ENCODE measurements at regions not wholly inside any gene's neighbourhood (a gene's known extent, or its start where the extent isn't known, plus 50 kb on each side); places are given as distances from the start of the nearest gene placed in this dataset.

- DNase-seq (ENCODE audit: low read depth): no peak
Measured at GRCh38 chr11:105233285-105233684, 93.7 kb upstream of the CARD18 start.

DNA sequence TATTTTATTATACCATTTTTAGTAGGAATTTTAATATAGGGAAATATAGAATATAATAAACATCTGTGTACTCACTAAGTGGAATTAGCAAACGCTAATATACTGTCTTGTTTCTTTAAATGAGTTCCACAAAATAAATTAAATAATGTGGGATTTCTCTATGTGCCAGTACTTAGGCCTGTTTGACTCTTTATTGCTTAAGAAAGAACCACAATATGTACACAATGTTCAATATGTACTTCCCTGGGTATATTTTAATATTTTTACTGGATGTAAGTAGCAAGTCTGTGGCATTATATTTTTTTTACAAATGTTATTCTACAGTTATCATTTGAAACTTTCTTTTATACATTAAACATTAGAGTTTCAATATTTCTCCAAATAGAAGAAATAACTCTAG lies 92.5 kb upstream of the CARD18 start:
- no peak for DNase-seq (ENCODE audit: low read depth)

DNA sequence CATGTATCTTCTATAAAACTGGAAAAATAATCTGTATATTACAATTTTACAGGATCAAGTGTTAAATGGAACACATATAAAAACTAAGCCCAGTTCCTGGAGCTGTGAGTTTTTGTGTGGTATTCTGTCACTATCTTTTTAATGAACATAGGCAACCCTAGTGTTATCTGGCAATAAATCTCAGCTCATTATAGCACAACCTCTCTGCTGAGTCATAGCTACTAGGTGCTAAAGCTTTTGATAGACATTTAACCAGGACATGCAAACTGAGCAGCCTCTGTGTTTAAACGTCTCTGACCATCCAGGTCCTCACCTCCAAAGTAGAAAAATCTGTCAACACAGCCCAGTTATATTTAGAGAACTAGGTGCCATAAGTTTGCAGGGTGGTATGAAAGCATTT lies 91.0 kb upstream of the CARD18 start:
- peak; percentile 52 for DNase-seq (ENCODE audit: low read depth)

- no peak for DNase-seq (ENCODE audit: low read depth)
Measured at GRCh38 chr11:105229761-105230160, 90.2 kb upstream of the CARD18 start.

DNA sequence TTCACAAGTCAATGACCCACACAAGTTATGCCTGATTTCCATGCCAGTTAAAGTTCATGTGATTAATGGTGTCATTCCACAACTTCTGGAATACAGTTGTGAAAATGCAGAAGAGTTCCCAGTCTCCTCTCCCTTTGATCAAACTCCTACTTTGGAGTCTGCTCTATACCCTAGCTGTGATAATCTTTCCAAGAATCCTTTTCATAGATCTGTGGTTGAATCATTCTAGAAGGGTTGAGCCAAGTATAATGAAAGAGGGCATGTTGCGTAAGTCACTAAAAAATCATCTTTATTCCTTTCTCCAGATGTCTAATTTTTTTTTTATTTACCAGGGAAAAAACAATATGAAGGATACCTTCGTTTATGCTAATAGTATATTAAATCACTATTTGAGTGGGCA lies 89.7 kb upstream of the CARD18 start:
- DNase-seq (ENCODE audit: low read depth): peak; percentile 18

GRCh38 chr11:105227363-105227762 lies 87.8 kb upstream of the CARD18 start:
- DNase-seq (ENCODE audit: low read depth): no peak

DNA sequence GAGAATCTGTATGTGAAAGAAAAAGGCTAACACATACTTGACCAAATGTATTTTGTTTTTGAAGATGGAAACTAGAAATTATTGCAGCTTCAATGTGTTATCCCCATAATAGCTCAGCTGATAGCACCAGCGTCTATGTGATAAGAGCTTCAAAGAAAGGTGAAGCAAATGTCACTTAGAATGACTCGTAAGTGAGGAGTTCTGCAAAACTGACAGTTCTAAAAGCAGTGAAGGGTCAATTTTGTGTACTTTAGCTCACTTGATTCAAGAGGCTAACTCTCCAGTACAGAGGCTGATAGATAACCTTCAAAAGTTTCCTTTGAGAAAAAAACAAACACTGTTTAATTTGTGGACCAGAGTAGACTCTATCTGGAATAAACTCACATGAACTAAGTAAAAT lies 87.2 kb upstream of the CARD18 start:
- DNase-seq (ENCODE audit: low read depth): no peak

DNA sequence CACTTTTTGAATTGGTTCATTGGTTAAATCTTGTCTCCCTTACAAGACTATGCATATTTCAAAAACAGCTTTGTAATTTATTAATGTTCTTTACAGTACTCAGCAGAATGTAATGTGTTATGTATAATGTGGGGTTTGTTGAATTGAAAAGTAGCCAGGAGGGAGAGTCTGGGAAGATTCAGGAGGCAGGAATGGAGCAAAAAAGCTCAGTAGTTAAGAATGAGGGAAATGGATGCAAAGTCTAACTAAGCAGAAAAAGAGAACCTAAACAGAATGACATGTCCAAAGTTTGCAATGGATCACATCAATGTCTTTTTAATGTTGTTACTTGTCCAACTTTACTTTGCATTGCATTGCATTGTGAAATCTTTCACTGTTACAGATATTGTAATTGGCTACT lies 86.5 kb upstream of the CARD18 start:
- DNase-seq (ENCODE audit: low read depth): no peak

DNA sequence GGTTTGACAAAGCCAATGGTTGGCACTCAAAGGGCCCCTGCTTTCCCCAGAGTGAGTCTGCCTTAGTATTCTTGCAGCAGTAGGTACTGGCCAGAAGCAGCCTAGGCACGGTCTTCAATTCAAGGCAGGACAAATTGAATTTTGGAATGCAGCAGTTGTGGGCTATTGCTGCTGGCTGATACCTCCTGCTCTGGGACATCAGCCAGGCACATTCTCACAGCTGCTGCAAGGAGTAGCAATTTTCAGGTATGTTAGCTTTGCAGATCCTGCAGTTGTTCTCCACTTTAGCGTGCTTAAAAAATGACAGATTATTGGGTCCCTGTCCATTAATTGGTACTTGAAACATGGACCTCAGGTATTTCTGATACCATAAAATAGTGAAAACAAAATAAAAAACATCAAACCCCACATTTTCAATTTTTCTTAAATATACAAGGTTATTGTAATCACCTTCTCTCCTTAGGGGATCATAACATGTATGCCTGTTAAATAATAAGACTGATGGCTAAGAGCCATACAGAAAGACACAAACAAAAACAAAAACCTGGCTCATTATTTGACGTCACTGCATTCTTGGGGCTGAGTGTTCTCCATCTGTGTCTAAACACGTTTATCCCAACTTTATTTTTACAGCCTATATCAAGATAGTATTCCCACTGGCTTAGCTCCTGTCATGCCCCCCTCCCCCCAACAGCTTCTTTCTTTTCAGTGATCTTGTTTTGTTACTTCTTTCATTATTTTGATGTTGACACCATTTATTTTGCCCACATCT lies 85.1 kb upstream of the CARD18 start:
- DNase-seq (ENCODE audit: low read depth): no peak

DNA sequence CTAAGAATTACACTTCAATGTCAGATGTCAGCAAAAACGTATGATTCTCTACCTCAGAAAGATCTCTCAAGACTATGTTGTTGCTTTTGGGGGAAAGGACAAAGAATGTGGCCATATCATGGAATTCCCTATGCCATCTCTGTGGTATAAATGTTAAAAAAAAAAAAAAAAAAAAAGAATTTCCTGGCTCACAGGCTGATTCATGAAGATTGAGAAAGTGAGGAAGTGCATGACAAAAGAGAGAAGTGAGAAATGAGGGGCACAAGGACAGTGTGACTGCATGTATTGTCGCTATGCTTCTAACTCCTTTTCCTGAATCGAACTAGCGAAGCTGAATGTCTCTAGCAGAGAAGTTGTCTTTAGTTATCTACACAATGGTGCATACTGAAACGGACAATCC lies 80.6 kb upstream of the CARD18 start:
- no peak for DNase-seq (ENCODE audit: low read depth)

GRCh38 chr11:105219670-105220069 lies 80.1 kb upstream of the CARD18 start:
- DNase-seq (ENCODE audit: low read depth): no peak

DNA sequence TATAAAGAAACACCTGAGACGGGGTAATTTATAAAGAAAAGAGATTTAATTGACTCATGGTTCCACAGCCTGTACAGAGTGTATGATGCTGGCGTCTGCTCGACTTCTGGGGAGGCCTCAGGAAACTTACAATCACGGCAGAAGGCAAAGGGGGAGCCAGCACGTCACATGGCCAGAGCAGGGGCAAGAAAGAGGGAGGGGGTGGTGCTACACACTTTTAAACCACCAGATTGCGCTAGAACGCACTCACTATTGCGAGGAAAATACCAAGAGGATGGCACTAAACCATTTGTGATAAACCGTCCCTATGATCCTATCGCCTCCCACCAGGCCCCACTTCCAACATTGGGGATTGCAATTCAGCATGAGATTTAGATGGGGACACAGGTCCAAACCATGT lies 79.7 kb upstream of the CARD18 start:
- DNase-seq (ENCODE audit: low read depth): no peak

DNA sequence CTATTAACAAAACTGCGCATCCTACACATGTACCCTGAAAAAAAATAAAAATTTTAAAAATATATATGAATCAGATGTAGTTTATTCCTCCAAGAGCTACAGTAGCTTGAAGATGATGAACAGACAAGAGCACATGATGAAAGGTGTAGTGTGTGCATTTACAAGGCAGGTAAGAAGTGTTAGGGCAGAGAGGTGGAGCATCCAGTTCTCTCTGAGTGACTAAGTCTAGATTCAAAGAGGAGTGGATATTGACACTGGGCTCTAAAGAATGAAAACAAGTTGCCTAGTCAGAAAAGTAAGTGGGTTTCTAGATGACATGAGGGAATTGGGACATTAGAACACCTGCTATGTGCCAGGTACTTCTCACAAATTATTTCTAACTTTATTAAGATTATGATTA lies 76.0 kb upstream of the CARD18 start:
- DNase-seq (ENCODE audit: low read depth): no peak

GRCh38 chr11:105211806-105212554 lies 72.4 kb upstream of the CARD18 start:
- no peak for DNase-seq (ENCODE audit: low read depth)

GRCh38 chr11:105208019-105208418 lies 68.5 kb upstream of the CARD18 start:
- DNase-seq (ENCODE audit: low read depth): no peak

GRCh38 chr11:105206633-105207032 lies 67.1 kb upstream of the CARD18 start:
- DNase-seq (ENCODE audit: low read depth): no peak

- DNase-seq (ENCODE audit: low read depth): no peak
Measured at GRCh38 chr11:105204636-105205035, 65.1 kb upstream of the CARD18 start.

DNA sequence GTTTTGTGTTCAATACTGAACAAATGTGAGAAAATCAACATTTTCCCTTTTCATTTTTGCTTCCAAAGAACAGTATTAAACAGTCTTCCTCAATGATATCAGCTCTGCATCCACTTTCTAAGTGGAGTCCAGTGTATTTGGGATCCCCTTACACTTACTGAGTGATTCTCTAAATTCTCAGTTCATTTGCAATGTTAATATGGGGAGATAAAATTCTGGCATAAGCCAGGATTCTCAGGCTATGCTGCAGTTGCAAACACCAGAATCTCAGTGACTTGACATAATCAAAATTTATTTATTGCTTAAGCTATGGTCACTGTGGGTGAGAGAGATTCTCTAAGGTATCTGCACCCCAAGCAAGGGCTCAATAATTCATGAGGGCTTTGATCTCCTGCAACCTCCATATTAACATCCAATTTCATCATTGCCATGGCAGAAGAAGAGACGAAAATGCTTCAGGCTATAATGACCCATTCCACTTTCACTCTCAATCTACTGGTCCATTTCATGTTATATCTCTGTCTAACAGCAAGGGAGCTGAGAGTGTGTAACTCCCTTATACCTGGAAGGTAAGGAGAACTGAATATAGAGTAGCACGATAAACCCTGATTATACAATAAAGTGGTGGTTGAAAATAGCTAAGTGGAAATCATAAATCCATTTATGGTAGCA lies 64.1 kb upstream of the CARD18 start:
- DNase-seq (ENCODE audit: low read depth): no peak

DNA sequence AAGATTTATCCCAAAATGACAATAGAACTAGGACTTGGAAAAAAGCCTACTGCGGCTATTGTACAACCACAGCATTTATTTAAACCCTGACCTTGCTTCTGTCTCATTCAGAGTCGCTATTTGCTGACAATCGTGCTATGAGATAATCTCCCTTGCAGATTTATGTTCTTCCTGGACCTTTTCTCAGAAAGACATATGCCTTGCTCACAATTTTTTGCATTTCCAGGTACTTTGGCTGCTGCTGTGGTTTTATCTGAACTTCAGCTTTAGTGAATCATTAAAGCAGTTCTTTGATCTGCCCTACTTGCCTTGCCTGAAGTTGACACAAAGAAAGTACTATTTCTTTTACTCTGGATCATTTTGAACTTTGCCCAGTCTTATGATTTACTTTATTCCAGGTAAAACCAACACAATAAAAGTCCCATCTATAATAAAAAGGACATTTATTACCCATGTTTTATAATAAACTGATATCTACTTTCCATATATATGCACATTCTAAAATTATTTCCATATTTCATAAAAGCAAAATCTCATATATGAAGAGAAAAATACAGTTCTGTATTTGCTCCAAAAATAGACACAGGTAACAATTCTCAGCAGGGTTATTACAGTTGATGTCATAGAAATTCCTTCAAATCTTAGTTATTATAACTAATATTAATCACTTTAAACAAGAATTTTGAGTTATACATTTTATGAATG lies 63.4 kb upstream of the CARD18 start:
- peak; percentile 93 for DNase-seq (ENCODE audit: low read depth)

DNA sequence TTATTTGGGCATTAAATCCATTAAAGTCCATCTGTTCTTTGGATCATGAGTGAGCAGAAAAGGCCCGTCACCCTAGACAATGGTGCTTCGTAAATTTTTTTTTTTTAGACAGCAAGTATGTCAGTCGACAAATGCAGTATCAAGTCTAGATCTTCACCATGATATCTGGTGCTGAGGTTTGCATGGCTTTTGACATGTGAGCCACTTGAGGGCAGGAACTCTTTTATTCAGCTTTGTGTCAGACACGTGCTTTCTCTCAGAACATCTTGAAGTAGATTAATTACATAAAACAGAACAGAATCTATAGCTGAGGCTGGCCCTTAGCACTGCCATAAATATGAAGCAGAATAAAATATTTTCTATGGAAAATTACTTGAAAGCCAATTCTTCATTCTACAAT lies 62.9 kb upstream of the CARD18 start:
- DNase-seq (ENCODE audit: low read depth): no peak

DNA sequence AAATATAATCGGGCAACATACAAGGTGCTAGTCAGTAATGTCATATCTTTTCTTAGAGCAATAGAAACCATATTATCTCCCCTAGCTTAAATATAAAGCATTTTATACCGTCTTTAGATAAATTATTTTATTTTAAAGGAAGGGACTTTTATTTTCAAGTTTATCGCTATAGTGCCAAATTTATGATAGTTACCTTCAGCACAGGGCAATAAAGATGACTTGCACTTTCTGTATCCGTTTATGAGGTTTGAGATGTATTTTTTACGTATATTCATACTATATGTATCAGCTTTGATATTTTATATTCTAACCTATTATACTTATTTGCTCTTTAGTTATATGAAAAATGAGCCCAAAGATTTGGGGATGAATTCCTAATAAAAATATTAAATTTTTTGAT lies 61.6 kb upstream of the CARD18 start:
- no peak for DNase-seq (ENCODE audit: low read depth)

- no peak for DNase-seq (ENCODE audit: low read depth)
Measured at GRCh38 chr11:105197071-105197815, 57.7 kb upstream of the CARD18 start.

Data from renal cortical epithelial cell (primary cell).